Stimulated activated CD8-positive, alpha-beta memory T cell treated with anti-CD3 and anti-CD28 coated beads, Interleukin-12 subunit alpha, Interleukin-12 subunit beta, amount 100 ng/mL, for 4 hours (primary cell): ENCODE measurements at regions not wholly inside any gene's neighbourhood (a gene's known extent, or its start where the extent isn't known, plus 50 kb on each side); places are given as distances from the start of the nearest gene placed in this dataset.

Source experiments
- DNase-seq: peaks from one replicate; pipeline ENCODE4 v3.0.0-alpha.2; 2020; ENCODE audit warnings: low read depth

GRCh38 chr7:17020250-17020649 is 138.5 kb upstream of the AGR3 start:
- DNase-seq = no peak

GRCh38 chr7:17021205-17021604 is 139.4 kb upstream of the AGR3 start:
- no peak for DNase-seq

- DNase-seq = no peak
Observed at GRCh38 chr7:17022920-17023319, 141.1 kb upstream of the AGR3 start.

DNA sequence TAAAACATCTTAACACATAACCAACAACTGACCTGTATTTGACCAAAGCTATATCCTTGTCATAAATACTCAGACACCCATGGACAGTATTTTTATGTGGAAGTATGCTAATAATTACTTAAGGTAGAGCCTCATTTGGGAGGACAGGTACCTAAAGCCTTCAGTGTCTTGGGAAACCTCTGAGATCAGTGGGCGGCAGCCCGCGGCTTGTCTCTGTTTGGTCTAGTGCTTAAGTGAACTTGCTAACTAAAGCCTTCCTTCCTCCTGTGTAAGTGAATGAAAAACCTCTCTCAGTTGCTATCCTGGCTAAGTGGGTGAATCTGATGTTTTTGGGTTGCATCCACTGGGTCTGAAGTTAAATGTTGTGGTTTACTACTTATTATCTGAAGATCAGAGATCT is 144.5 kb upstream of the AGR3 start:
- DNase-seq = no peak

GRCh38 chr7:17027143-17027788 is 145.5 kb upstream of the AGR3 start:
- no peak for DNase-seq

DNA sequence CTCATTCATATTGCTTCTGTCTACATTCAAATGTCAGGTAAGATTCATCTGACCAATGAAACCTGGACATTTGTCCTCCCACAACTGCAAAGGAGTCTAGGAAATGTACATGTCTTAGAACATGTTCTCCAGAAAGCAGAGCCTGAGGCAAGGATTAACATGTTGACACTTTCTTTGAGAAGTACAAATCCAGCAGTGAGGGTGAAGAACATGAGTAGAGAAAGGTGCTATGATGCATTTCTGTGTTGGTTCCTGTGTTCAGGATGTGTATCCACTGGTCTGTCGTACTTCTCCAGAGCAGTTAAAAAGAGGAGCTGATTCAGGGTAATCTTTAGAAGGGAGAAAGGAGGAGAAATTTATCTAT is 146.0 kb upstream of the AGR3 start:
- DNase-seq = no peak

DNA sequence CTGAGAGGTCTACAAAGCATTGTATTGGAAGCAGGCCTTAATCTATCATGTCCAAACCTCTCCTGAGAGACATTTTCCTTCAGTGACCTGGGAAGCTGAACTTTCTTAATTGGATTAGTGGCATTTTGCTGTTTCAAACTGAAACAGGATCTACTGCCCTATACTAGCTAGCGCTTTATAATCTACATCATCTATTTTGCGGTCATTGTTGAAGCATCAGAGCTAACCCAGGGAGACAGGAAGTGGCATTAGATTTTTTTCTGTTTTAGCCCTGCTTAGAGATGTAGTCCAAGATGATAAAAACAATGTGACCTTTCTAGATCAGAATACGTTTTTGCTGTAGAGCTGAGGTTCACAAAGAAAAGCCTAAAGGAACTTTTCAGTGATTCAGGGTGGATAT is 147.4 kb upstream of the AGR3 start:
- no peak for DNase-seq

GRCh38 chr7:17030559-17030958 is 148.8 kb upstream of the AGR3 start:
- DNase-seq = no peak

GRCh38 chr7:17031906-17032551 is 150.2 kb upstream of the AGR3 start:
- no peak for DNase-seq

GRCh38 chr7:17033245-17033644 is 151.5 kb upstream of the AGR3 start:
- no peak for DNase-seq

DNA sequence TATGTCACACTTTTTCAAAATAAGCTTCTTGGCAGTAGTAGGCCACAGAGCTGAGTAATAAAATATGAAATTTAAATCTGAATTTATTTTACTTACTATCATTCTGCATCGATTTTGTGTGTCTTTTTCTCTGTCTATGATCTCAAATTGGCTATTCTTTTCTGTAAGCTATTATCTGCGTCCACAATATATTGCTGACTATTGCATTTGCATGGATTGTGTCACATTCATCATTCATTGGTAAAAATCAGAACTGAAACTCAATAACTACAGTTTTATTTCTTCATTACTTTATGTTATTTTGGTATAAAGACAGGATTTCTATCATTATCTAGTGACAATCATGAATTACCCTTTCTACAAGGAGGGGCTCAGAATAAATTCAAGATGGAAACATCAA is 154.8 kb upstream of the AGR3 start:
- DNase-seq = no peak

DNA sequence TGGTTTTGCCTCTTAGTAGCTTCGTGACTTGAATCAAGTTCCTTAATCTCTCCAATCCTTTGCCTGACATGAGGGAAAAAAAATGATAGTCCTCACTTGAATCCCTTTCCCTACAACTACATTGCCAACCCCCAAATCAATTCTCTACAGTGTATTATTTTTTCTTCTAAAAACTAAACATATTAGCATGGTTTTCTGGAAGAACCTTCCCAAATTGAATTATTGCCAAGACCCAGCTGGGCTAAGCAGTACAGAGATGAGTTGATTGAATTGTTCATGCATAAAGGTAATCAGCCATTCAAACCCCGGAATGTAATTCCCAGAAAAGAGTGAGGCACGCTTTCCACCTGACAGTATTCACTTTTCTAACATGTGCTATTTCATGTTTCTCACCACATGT is 155.6 kb upstream of the AGR3 start:
- DNase-seq = no peak

- DNase-seq = no peak
Observed at GRCh38 chr7:17038160-17038782, 156.5 kb upstream of the AGR3 start.

DNA sequence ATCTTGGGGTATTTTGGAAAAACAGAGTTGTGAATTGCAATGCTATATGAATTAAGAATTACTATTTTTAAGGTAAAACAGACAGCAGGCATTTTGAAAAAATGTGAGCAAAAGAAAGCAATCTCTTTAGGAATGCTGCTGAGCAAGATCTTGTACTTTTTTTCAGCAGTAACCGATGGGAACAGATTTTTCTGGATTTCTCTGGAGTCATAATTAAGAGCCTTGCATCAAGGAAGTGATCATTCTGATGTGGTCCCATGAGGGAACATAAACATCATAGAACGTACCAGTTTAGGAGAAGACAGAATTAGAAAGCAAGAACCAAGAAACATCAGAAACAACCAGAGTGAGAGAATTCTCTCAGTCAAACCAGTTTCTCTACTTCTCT is 157.0 kb upstream of the AGR3 start:
- no peak for DNase-seq

DNA sequence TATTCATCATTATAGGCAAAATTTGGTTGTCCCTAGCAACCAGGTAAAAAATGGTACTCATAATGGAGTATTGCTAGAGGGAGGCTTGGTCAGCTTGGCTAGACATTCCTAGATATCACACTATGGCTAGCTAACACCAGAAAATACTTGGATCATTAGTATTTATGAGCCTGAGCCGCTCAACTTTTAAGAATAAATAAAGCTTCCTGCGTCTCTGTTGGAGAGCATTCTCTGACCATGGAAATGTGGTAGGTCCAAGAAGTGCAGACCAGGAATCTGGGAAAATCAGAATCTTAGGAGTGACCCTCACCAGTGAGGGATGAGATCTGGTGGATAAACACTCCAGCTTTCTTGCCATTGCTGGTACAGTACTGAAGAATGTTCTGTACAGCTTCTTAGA is 157.6 kb upstream of the AGR3 start:
- no peak for DNase-seq

DNA sequence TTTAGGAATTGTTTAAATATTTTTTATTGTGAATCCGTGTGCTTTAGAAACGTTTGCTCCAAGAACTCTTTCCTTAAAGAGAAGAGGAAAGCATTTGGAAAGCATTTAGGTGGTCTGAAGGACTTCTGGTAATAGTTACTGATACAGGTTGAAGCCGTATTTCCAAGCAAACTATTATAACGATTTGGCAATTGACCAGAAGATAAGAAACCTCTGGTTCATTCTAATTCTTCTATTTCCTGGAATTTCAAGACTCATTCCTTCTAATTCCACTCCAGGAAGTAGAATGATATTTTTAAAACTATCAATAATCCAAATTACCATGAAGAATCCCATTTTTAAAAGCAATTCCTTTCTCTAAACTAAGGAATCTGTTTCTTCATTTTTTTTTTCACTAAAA is 158.9 kb upstream of the AGR3 start:
- DNase-seq = no peak

DNA sequence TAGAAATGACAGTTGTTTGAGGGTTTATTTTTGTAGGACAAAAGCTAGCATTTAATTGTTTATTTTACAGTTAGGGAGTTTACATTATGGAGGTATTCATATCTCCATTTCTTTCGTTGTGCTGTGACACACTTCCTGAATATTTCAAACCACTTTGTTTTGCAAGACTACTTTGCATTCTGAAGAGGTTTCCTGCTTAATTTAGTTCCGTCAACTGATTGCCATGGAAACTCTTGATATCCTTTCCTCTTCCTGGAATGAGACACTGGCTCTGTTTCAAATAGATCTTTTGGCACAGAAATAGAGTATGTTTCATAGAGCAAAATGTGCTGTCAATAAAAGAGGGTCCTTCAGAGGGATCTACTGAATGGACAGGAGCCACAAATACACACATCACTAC is 159.5 kb upstream of the AGR3 start:
- no peak for DNase-seq

GRCh38 chr7:17042211-17042610 is 160.4 kb upstream of the AGR3 start:
- no peak for DNase-seq

- no peak for DNase-seq
Observed at GRCh38 chr7:17043012-17043877, 161.5 kb upstream of the AGR3 start.

DNA sequence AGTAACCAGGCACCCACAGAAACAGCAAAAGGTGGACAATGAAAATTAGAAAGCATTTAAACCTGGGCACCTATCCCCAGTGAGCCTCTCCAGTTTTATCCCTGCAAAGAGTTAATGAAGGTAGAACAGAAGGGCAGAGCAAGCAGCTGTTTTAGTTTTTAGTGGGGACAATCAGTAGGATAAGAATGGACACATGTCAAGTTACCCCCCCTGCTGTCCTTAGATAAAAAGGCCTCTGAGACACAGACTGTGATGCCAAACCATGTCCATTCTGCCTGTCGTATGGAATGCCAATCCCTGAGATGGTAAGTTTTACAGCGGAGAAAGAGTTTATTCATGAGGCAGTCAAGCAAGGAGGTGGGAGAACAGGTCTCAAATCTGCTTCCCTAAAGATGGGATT is 162.6 kb upstream of the AGR3 start:
- DNase-seq = no peak

DNA sequence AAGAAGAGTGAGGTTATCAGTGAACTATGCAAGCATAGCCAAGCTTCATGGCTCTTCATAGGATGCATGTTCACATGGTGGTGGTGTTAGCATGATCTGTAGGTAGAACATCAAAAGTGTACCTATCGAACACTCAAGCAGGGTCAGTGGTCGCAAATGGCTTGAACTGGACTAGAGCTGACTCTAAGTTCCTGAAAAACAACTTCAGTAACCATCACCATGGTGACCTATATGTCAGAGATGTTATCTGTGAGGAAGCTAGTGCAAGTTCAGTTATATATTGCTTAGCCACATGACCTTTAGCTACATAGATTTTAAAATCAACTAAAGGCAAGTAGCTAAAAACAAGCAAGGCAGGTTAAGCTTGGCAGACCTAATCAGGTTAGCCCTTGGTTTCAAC is 163.1 kb upstream of the AGR3 start:
- no peak for DNase-seq

DNA sequence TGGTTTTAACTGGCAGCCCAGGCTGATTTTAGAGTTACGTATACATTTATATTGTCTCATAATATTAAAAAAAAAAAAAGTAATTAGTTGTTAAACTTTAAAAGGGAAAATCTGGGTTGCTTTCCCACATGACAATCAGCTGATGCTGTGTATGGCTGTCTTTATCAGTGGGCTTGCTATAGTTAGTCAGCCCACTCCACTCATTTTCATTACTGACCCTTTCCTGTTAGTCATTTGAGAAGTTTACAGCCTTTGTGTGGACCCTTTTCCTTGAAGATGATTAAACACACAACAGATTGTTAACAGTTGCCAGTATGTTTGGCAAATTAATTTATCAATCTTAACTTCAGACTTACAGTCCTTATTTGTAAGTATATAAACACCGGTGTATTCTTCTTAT is 164.5 kb upstream of the AGR3 start:
- no peak for DNase-seq

GRCh38 chr7:17046666-17047065 is 164.9 kb upstream of the AGR3 start:
- no peak for DNase-seq
